GM18867 (cell line): ENCODE measurements at regions not wholly inside any gene's neighbourhood (a gene's known extent, or its start where the extent isn't known, plus 50 kb on each side); places are given as distances from the start of the nearest gene placed in this dataset.
"Not testable (repeated sequence)": the region's sequence is repeated elsewhere in the genome, so short reads cannot be mapped to it uniquely, and the experiment has no call there.

Experiments
- ATAC-seq: cut with Tn5 transposase; IDR thresholded peaks from one replicate; pipeline ENCODE4 v1.9.1; 2021; ENCODE audit warnings: mild to moderate bottlenecking, moderate library complexity; ENCODE audit not compliant: unreplicated experiment

DNA sequence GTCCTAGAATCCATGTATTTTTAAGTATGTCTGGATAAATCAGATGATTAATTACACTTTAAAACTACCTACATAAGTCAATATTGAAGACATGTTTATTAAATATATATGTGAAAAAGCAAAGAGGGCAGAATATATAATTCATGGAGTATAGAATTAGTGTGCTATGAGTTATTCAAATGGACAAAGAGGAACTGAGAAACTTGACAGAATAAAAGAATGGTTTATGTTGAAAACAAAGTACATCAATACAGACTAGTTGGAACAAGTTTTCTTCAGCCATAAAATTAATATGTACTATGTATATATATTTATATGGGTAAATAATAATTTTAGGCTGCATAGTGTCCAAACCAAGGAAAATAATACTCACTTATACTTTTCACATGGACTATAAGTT is 173.5 kb downstream of the NPFFR2 start:
- no peak for ATAC-seq

DNA sequence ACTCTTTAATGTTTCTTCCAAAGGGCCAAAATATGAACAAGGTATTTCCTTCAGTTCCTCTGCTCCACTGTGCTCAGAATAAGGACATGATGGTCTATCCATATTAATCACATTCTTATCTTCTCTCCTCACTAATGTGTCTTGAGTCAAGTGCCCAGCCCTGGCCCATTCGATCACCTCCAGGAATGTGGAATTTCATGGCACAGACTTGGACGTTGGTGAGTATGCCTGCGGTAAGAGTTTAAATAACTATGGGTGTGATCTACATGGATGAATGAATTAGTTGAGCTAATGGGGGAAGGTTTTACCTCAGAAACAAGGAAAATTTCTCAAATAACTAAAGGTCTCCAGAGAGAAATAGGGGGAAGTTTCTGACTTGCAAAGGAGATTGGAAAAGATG is 174.0 kb downstream of the NPFFR2 start:
- ATAC-seq: no peak

- ATAC-seq: no peak
Measured at GRCh38 chr4:72207196-72207595, 175.4 kb downstream of the NPFFR2 start.

- no peak for ATAC-seq
Measured at GRCh38 chr4:72208421-72209075, 176.7 kb downstream of the NPFFR2 start.

GRCh38 chr4:72209600-72209999 is 177.8 kb downstream of the NPFFR2 start:
- peak; percentile 58 for ATAC-seq

DNA sequence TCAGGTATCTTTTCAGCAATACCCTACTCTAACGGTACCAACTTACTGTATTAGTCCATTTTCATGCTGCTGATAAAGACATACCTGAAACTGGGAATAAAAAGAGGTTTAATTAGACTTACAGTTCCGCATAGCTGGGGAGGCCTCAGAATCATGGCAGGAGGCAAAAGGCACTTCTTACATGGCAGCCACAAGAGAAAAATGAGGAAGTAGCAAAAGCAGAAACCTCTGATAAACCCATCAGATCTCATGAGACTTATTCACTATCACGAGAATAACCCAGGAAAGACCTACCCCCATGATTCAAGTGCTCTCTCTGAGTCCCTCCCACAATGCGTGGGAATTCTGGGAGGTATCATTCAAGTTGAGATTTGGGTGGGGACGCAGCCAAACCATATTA is 182.0 kb downstream of the NPFFR2 start:
- ATAC-seq: not testable (repeated sequence)

- ATAC-seq: no peak
Measured at GRCh38 chr4:72215198-72215597, 183.4 kb downstream of the NPFFR2 start.

DNA sequence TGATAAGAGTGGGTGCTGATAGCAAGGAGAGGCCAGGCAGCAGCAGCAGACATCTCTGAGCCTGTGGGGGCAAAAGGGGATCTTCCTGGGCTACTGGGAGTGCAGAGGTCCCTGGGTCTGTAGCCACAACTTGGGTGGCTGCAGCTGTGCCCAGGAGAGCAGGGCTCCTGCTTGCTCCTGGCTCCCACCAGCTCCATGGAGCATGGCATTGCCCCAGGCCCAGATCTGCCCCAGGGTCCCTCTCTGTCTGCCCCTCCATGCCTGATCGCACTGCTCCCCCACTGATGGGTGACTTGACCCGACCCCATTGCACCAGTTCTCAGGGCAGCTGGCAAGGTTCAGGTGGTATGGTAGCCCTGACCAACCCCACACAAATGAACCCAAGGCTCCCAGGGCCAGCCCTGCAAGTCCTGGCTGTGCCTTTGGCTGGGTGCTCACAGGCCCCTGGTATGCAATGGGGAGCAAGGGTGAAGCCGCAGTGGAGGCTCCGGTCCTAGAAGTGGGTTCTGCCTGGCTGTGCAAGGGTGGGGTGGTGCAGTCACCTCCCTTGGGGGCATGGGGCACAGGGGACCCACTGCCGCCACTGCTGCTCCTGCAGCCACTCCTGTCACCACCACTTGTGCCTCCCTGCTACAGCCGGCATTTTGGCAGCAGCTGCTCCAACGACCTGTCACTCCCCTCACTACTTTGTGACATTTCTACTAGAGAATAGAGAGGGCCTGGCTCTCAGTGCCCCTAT is 184.9 kb downstream of the NPFFR2 start:
- ATAC-seq: no peak

DNA sequence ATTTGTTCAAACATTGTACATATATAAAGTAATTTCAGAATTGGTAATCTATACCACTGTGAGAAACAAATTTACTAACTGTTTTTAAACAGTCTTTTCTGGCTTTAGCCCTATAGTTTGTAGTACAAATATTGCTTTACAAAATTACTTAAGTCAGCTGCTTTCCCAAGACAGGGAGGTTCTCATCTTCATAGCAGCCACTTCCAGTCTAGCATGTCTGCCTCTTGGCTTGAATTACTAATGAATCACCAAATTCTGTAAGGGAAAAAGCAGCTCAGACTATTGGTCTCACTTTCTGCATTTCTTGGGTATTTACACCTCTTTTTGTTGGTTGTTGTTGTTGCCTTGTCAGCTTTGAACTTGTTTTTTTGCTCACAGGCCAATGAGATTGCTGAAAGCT is 187.2 kb downstream of the NPFFR2 start:
- no peak for ATAC-seq
